HFF-Myc (cell line): ENCODE measurements at regions not wholly inside any gene's neighbourhood (a gene's known extent, or its start where the extent isn't known, plus 50 kb on each side); places are given as distances from the start of the nearest gene placed in this dataset.

Experiments used
- DNase-seq: peaks from one replicate; pipeline ENCODE4 v3.0.0-alpha.2; 2011; ENCODE audit warnings: low read depth; ENCODE audit errors: extremely low read depth
- H3K4me3 ChIP-seq: replicated peaks from 2 replicates; pipeline ENCODE4 v1.5.1; 2011; ENCODE audit warnings: low read depth, mild to moderate bottlenecking, control low read depth, low read length
- TF ChIP-seq, protein P1 (sequence below): IDR thresholded peaks from 2 replicates; pipeline ENCODE4 v1.5.1; 2012; ENCODE audit warnings: mild to moderate bottlenecking, low read depth, low read length, control low read depth; ENCODE audit errors: missing control alignments

- DNase-seq: no peak
- no peak overlapping the region for H3K4me3 ChIP-seq
- TF ChIP-seq, protein P1, sequence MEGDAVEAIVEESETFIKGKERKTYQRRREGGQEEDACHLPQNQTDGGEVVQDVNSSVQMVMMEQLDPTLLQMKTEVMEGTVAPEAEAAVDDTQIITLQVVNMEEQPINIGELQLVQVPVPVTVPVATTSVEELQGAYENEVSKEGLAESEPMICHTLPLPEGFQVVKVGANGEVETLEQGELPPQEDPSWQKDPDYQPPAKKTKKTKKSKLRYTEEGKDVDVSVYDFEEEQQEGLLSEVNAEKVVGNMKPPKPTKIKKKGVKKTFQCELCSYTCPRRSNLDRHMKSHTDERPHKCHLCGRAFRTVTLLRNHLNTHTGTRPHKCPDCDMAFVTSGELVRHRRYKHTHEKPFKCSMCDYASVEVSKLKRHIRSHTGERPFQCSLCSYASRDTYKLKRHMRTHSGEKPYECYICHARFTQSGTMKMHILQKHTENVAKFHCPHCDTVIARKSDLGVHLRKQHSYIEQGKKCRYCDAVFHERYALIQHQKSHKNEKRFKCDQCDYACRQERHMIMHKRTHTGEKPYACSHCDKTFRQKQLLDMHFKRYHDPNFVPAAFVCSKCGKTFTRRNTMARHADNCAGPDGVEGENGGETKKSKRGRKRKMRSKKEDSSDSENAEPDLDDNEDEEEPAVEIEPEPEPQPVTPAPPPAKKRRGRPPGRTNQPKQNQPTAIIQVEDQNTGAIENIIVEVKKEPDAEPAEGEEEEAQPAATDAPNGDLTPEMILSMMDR: no peak
Observed at GRCh38 chr9:118594428-118594827, 774.8 kb downstream of the BRINP1 start.

DNA sequence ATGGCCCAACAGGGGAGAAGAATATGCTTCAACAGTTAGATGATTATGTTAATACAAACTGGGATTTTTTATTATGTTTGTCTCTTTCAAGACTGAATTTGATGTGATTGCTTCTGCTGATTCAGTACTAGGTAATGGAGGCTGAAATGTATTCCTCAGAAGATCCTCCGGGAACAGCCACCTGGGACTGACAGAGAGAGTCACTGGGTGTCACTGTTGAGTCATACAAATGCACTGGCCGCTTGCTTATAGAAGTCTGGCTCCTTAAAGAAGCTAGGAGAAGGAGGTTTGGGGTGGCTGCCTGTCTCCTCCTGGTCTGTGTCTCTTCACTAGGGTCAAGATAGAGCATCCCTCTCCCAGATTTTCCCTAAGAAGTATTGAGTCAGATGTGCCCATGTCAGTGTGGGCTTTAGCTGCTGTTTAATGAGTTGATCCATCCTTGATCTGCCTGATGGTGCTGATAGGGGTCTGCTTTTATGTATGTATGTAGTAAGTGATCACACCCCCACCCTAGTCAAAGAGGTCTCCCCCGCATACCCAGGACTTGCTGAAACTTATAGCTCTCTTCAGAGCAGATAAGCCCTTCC is 773.4 kb downstream of the BRINP1 start:
- DNase-seq: no peak
- TF ChIP-seq, protein P1: no peak
- no peak overlapping the region for H3K4me3 ChIP-seq

DNA sequence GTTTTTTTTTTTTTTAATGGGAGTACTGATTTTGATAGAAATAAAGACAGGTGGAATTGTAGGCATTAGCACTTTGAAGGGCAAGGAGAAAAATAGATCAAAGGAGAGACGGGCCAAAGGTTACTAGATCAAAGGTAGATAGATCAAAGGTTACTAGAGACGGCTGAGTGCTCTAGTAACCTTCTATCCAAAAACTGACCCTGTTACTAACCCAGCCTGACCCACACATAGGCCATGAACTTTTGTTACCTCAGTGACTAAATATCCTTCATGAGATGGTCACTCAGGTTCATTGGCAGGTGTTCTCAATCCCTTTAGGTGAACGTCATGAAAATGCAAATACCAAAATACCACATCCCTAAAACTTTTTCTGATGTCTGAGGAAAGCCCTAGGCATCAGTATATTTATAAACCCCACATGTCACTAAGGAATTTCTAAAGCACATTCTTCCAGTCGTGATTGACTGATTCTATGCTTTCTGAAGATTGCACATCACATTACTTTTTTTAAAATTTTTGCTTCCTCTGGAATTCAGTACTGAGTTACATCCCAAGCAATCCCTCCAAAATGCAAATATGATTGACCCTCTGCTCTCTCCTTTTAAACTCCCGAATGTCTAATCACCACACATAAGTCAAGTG is 772.7 kb downstream of the BRINP1 start:
- TF ChIP-seq, protein P1: no peak
- no peak for DNase-seq
- no peak overlapping the region for H3K4me3 ChIP-seq

DNA sequence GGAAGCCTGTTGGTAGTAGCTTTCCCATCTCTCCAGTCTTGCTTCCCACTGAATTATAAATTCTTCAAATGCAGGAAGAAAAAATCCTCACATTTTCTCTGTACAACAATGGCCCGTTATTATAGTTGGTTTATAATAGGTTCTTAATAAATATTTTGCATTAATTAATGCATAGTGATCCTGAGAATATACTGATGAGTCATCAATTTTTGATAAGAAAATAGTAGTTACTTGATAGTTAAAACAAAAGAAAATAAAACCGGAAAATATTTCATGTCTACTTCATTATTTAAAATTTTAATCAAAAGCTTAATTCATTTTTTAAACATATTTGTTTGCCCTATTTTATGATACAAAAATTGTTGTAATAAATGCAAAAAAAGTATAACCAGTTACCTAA is 762.6 kb downstream of the BRINP1 start:
- TF ChIP-seq, protein P1: no peak
- H3K4me3 ChIP-seq: no peak overlapping the region

DNA sequence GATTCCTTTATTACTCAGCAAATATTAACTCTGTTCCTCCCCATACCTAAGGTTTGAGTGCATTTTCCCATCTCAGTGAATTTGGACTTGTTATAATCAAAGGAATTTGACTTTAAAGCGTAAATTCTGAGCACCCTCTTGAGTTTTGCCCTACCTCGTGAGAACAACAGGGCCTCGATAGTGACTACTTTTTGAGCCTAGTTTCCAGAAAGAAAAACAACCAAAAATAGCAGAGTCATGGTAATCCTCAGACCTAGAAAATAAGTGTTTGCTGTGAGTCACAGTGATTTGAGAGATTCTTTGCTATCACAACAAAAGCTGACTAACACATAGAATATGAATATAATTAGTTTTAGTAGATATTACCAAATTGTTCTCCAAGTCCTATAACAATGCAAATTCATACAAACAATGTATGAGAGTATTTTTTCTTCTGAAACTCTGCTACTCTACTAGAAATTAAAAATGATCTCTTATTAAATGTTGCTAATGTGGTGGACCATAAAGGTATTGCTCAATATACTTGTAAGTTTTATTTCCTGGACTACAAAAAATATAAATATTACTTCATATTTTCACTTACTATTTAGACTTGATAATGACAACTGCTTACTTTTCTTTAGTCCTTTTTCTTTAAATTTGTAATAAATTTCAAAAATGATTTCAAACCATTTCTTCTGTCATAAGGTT is 759.7 kb downstream of the BRINP1 start:
- TF ChIP-seq, protein P1: no peak
- no peak for DNase-seq
- no peak overlapping the region for H3K4me3 ChIP-seq

More for the DNA sequence above, 762.6 kb downstream of the BRINP1 start:
- no peak for DNase-seq

DNA sequence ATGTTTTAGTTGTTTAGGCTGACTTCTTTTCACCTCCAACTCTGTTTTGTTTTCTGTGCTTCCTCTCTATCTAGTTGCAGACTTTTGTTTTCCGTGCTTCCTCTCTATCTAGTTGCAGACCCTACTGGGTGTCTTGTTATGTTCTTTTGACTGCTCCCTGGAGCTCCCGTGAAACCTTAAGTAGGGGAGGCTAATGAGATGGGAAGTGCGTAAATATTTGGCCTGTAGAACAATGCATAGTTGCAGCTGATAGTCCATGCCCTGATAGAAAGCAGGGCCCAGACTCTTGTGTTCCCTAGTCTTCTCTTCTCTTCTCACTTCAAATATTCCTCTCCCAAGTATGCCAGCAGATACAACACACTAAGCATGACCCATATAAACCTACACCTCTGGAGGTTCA is 757.0 kb downstream of the BRINP1 start:
- TF ChIP-seq, protein P1: no peak
- H3K4me3 ChIP-seq: no peak overlapping the region
- no peak for DNase-seq
